Natural killer cell treated with Interleukin-12 subunit alpha and Interleukin-12 subunit beta and Interleukin-15 and Interleukin-18, amount 100 ng/mL, for 72 hours (primary cell): ENCODE measurements at regions not wholly inside any gene's neighbourhood (a gene's known extent, or its start where the extent isn't known, plus 50 kb on each side); places are given as distances from the start of the nearest gene placed in this dataset.

Experiments
- ATAC-seq, 2 donors: fragments of 150-1000 bp; cut with Tn5 transposase in 1 of 2; sonication (Bioruptor Pico), chemical (Tn5 transposase) in 1 of 2; 2 replicates each; pipeline ENCODE4 v1.10.0; 2021
- DNase-seq: peaks from one replicate; pipeline ENCODE4 v3.0.0; 2022; ENCODE audit warnings: low spot score
- H3K27ac Mint-ChIP-seq, 2 donors: 1 replicate in 1 of 2; 2 replicates in 1 of 2; pipeline ENCODE4 v1.8.0; 2022; ENCODE audit warnings: mixed read lengths in 2 of 2, mild to moderate bottlenecking in 1 of 2, moderate library complexity in 1 of 2
- H3K27me3 Mint-ChIP-seq, 2 donors: 1 replicate in 1 of 2; 2 replicates in 1 of 2; pipeline ENCODE4 v1.8.0; 2022; ENCODE audit warnings: mixed read lengths in 2 of 2
- H3K36me3 Mint-ChIP-seq: one replicate; pipeline ENCODE4 v1.8.0; 2022; ENCODE audit warnings: mixed read lengths
- H3K4me1 Mint-ChIP-seq, 2 donors: 1 replicate in 1 of 2; 2 replicates in 1 of 2; pipeline ENCODE4 v1.8.0; 2022; ENCODE audit warnings: low read depth in 2 of 2, mixed read lengths in 2 of 2, mild to moderate bottlenecking in 1 of 2
- H3K4me3 Mint-ChIP-seq: one replicate; pipeline ENCODE4 v1.8.0; 2022; ENCODE audit warnings: mixed read lengths
- H3K9me3 Mint-ChIP-seq: 2 replicates; pipeline ENCODE4 v1.8.0; 2022; ENCODE audit warnings: mixed read lengths

DNA sequence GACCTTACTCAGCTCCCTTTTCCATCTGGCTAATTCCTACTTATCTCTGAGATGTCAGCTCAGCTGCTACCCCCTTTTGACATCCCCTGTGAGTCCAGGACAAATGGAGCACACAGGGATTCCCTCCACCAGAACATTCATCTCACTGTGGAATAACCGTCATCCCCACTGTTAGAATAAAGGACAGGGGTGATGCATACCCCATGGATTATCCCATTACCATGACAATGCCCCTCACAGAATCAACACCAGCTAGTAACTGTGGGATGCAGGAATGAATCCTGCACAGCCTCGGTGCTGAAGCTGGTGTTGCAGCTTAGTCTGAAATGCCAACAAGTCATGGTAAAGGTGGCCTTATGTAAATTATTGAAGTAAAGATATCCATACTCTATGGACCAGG is 624.8 kb upstream of the RAB6C start:
- DNase-seq = no peak
- Mint-ChIP-seq H3K4me1 (no peaks in the 10 kb centered on the region), H3K27me3 (no peaks in the 10 kb centered on the region), H3K4me3 (no peak overlapping the region), H3K9me3 (no peaks in the 10 kb centered on the region), H3K36me3 (no peaks in the 10 kb centered on the region), H3K27ac (no peak overlapping the region)
- ATAC-seq = no peak

DNA sequence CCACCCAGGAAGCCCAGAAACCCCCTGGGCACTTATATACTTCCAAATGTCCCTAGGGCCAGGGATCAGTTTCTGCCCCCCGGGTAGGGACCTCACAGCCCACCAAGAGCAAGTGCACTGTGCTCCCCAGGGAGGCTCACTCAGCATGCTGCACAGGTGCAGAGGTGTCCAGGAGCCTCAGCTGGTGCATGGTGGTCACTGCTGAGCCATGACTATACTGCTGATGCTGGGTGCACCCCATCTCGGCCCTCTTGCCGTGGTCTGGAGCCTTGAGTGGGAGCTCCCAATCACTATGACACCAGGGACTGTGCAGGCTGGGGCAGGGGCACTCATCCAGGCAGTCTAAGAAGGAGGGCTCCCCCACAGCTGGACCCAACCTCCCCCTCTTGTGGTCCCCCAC is 617.8 kb upstream of the RAB6C start:
- Mint-ChIP-seq H3K4me1 (no peaks in the 10 kb centered on the region), H3K36me3 (no peaks in the 10 kb centered on the region), H3K9me3 (no peaks in the 10 kb centered on the region), H3K27ac (no peak overlapping the region), H3K4me3 (no peak overlapping the region), H3K27me3 (no peaks in the 10 kb centered on the region)
- DNase-seq = no peak
- no peak for ATAC-seq

GRCh38 chr2:129366263-129366662 is 613.2 kb upstream of the RAB6C start:
- no peak for DNase-seq
- Mint-ChIP-seq H3K36me3 (no peaks in the 10 kb centered on the region), H3K4me3 (no peak overlapping the region), H3K27ac (no peak overlapping the region), H3K4me1 (no peaks in the 10 kb centered on the region), H3K9me3 (no peaks in the 10 kb centered on the region), H3K27me3 (peaks cover 0 to 4% of the 10 kb centered on the region in 2 donors)
- ATAC-seq = no peak

GRCh38 chr2:129367107-129367506 is 612.4 kb upstream of the RAB6C start:
- no peaks in the 10 kb centered on the region for H3K36me3 Mint-ChIP-seq

GRCh38 chr2:129369437-129369836 is 610.0 kb upstream of the RAB6C start:
- Mint-ChIP-seq H3K4me3 (no peak overlapping the region), H3K9me3 (no peaks in the 10 kb centered on the region), H3K4me1 (peaks cover 0 to under 1% of the 10 kb centered on the region in 2 donors), H3K27ac (no peak overlapping the region), H3K36me3 (no peaks in the 10 kb centered on the region), H3K27me3 (peaks cover 0 to 5% of the 10 kb centered on the region in 2 donors)
- DNase-seq = no peak
- ATAC-seq = no peak

More at GRCh38 chr2:129367107-129367506, 612.4 kb upstream of the RAB6C start:
- H3K27ac Mint-ChIP-seq = no peak overlapping the region
- H3K9me3 Mint-ChIP-seq = no peaks in the 10 kb centered on the region
- H3K4me1 Mint-ChIP-seq = no peaks in the 10 kb centered on the region
- ATAC-seq = no peak
- H3K4me3 Mint-ChIP-seq = no peak overlapping the region
- no peak for DNase-seq
- H3K27me3 Mint-ChIP-seq = peaks cover 0 to 4% of the 10 kb centered on the region in 2 donors

- Mint-ChIP-seq H3K4me3 (no peak overlapping the region), H3K9me3 (no peaks in the 10 kb centered on the region), H3K27ac (no peak overlapping the region), H3K27me3 (peaks cover 0 to 2% of the 10 kb centered on the region in 2 donors), H3K4me1 (peaks cover 0 to 4% of the 10 kb centered on the region in 2 donors), H3K36me3 (no peaks in the 10 kb centered on the region)
- DNase-seq = no peak
- peak in 1 of 2 donors; percentile 22 for ATAC-seq
These were observed 605.0 kb upstream of the RAB6C start for GRCh38 chr2:129374452-129374851.

DNA sequence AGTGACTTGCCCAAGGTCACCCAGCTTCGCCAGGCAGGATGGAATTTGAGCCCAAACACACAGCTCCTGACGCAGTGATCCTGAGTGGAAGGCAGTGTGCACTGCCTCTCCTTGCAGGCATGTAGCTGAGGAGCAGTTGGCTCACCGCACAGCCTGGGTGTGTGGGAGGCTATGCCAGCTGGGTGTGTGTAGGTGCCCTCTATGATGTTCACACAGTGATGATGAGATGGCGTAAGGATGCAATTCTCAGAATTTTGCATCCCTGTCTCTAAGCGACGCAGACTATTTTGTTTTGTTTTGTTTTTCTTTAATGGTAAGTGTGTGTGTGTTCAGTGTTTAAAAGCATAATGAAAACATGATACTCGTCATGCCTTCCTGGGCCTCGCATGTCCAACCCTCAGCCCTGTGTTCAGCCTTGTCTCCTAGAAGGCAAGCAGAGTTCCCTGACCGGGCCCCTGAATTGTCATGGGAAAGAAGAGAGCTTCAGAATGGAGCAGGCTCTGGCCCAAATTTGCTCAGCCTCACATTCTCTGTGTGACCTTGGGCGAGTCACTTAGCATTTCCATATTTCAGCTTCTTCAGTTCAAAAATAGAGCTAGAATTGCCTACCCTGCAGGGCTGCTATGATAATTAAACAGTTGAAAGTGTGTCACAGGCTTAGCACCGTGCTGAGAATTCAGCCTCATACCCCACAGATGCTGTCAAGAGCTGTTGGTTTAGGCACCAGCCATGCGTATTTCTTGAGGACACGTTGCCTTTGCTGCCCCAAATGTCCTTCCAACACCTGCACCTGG is 603.6 kb upstream of the RAB6C start:
- Mint-ChIP-seq H3K27ac (no peak overlapping the region), H3K36me3 (no peaks in the 10 kb centered on the region), H3K27me3 (peaks cover 0 to 2% of the 10 kb centered on the region in 2 donors), H3K9me3 (no peaks in the 10 kb centered on the region), H3K4me3 (no peak overlapping the region), H3K4me1 (peaks cover 0 to 4% of the 10 kb centered on the region in 2 donors)
- ATAC-seq (no peak), DNase-seq (no peak)

GRCh38 chr2:129376426-129377077 is 602.9 kb upstream of the RAB6C start:
- H3K4me1 Mint-ChIP-seq = peaks cover 0 to 4% of the 10 kb centered on the region in 2 donors
- H3K27me3 Mint-ChIP-seq = peaks cover 0 to 2% of the 10 kb centered on the region in 2 donors
- no peak overlapping the region for H3K4me3 Mint-ChIP-seq
- DNase-seq (no peak), ATAC-seq (no peak)
- H3K36me3 Mint-ChIP-seq = no peaks in the 10 kb centered on the region
- H3K27ac Mint-ChIP-seq = no peak overlapping the region
- H3K9me3 Mint-ChIP-seq = no peaks in the 10 kb centered on the region

DNA sequence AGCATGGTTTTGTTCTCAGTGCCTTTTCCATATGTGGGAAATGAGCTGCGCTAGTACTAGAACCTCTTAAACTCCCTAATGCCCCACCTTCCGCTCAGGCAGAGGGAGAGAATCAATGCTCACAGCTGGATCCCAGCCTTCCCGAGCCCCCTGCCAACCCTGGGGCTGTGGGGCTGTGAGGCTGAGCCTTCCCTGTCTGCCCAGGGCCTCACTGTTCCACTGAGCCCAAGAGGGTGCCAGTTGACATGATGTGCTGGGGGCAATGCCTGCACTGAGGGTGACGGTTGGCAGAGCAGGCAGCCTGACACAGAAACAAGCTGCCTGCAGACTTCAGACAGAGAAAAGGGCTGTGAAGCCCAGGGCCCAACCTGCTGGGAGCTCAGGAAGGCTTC is 602.4 kb upstream of the RAB6C start:
- no peak overlapping the region for H3K4me3 Mint-ChIP-seq
- no peaks in the 10 kb centered on the region for H3K36me3 Mint-ChIP-seq
- ATAC-seq = no peak
- H3K4me1 Mint-ChIP-seq = peaks cover 0 to 4% of the 10 kb centered on the region in 2 donors
- H3K9me3 Mint-ChIP-seq = no peaks in the 10 kb centered on the region
- H3K27ac Mint-ChIP-seq = no peak overlapping the region
- DNase-seq = no peak
- peaks cover 0 to 2% of the 10 kb centered on the region in 2 donors for H3K27me3 Mint-ChIP-seq

DNA sequence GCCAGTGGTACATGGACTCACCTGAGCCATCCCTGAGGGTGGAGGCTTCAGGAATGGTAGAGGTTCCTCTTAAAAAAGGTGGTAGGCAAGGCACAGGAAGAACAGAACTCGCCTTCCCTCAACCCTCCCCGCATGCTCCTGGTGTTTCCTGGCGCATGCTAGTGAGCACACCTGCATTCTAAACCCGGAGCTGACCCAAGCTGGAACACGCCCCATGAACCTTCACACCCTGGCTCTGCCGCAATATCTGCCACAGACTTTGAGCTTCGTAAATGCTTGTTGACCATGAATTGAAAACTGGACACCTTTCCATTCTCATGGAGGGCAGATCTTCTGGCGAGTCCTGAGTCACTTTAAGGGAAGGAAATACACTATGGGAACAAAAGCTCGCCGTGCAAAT is 601.3 kb upstream of the RAB6C start:
- H3K4me1 Mint-ChIP-seq = peaks cover 0 to 4% of the 10 kb centered on the region in 2 donors
- peaks cover 5% of the 10 kb centered on the region for H3K36me3 Mint-ChIP-seq
- no peak for DNase-seq
- H3K9me3 Mint-ChIP-seq = no peaks in the 10 kb centered on the region
- H3K4me3 Mint-ChIP-seq = no peak overlapping the region
- no peak for ATAC-seq
- peaks cover 0 to 2% of the 10 kb centered on the region in 2 donors for H3K27me3 Mint-ChIP-seq
- H3K27ac Mint-ChIP-seq = no peak overlapping the region

- peaks cover 0 to 2% of the 10 kb centered on the region in 2 donors for H3K27me3 Mint-ChIP-seq
- H3K9me3 Mint-ChIP-seq = no peaks in the 10 kb centered on the region
- ATAC-seq (no peak), DNase-seq (no peak)
- H3K4me3 Mint-ChIP-seq = no peak overlapping the region
- H3K36me3 Mint-ChIP-seq = peaks cover 5% of the 10 kb centered on the region
- H3K4me1 Mint-ChIP-seq = peaks cover 0 to 3% of the 10 kb centered on the region in 2 donors
- H3K27ac Mint-ChIP-seq = no peak overlapping the region
These were observed 600.1 kb upstream of the RAB6C start for GRCh38 chr2:129379411-129379810.

DNA sequence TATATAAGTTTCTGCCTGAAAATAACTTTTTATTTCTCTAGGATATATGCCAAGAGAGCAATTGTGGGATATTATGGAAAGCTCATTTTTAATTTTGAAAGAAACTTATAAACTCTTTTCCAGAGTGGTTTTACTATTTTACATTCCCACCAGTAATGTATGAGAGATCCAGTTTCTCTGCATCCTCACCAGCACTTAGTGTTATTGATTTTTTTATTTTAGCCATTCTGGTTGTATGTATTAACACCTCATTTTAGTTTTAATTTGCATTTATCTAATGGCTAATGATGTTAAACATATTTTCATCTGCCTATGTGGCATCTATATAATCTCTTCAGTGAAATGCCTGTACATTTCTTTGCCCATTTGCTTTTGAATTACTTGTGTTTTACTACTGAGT is 597.7 kb upstream of the RAB6C start:
- Mint-ChIP-seq H3K27ac (no peak overlapping the region), H3K36me3 (peaks cover 5% of the 10 kb centered on the region), H3K4me1 (no peaks in the 10 kb centered on the region), H3K4me3 (no peak overlapping the region), H3K9me3 (no peaks in the 10 kb centered on the region), H3K27me3 (no peaks in the 10 kb centered on the region)
- ATAC-seq = no peak
- no peak for DNase-seq

DNA sequence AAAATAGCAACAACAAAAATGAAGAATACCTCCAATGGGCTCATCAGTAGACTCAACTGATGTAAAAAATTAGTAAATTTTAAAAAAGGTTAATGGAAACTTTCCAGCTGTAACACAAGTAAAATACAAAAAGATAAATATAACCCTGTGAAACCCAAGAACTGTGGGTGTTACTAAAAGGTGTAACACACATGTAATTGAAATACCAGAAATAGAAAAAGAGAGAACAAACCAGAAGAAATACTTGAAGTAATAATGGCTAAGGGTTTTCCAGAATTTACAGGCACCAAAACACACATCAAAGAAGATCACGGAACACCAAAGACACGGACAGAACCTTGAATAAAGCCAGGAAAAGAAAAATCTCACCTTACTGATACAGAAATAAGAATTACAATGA is 590.6 kb upstream of the RAB6C start:
- Mint-ChIP-seq H3K27ac (no peak overlapping the region), H3K4me3 (no peak overlapping the region), H3K9me3 (peaks cover 4% of the 10 kb centered on the region), H3K27me3 (peaks cover 0 to 3% of the 10 kb centered on the region in 2 donors), H3K4me1 (no peaks in the 10 kb centered on the region), H3K36me3 (no peaks in the 10 kb centered on the region)
- DNase-seq (no peak), ATAC-seq (no peak)

GRCh38 chr2:129393816-129394215 is 585.6 kb upstream of the RAB6C start:
- no peak overlapping the region for H3K27ac Mint-ChIP-seq
- peaks cover 7% of the 10 kb centered on the region for H3K9me3 Mint-ChIP-seq
- H3K4me1 Mint-ChIP-seq = no peaks in the 10 kb centered on the region
- H3K36me3 Mint-ChIP-seq = no peaks in the 10 kb centered on the region
- no peak for DNase-seq
- no peak overlapping the region for H3K4me3 Mint-ChIP-seq
- ATAC-seq = no peak
- peaks cover 0 to 3% of the 10 kb centered on the region in 2 donors for H3K27me3 Mint-ChIP-seq
